ENCODE measurements at regions not wholly inside any gene's neighbourhood (a gene's known extent, or its start where the extent isn't known, plus 50 kb on each side); places are given as distances from the start of the nearest gene placed in this dataset.

GRCh38 chr6:131382631-131383030 is 190.4 kb upstream of the ARG1 start:
- intact Hi-C loops (cut with DNase I): no loop called here
- no peaks in the 10 kb centered on the region for H3K4me1 ChIP-seq
- no peak for TF ChIP-seq CTCF (IDR thresholded peaks at IDR 0.05)
- H3K9me3 ChIP-seq: no peaks in the 10 kb centered on the region
- no peak overlapping the region for H3K4me3 ChIP-seq
- no peak for DNase-seq (ENCODE audit: low spot score in 2 of 2)
- no peaks in the 10 kb centered on the region for H3K36me3 ChIP-seq
- no peak overlapping the region for H3K27ac ChIP-seq
- no peaks in the 10 kb centered on the region for H3K27me3 ChIP-seq

- Histone ChIP-seq H3K27me3 (no peaks in the 10 kb centered on the region), H3K36me3 (no peaks in the 10 kb centered on the region), H3K9me3 (no peaks in the 10 kb centered on the region), H3K27ac (no peak overlapping the region), H3K4me1 (no peaks in the 10 kb centered on the region), H3K4me3 (no peak overlapping the region)
- TF ChIP-seq CTCF (IDR thresholded peaks at IDR 0.05): no peak
- intact Hi-C loops (cut with DNase I): no loop called here
- DNase-seq (ENCODE audit: low spot score in 2 of 2): no peak
These were observed 189.3 kb upstream of the ARG1 start for GRCh38 chr6:131383421-131384411.

- intact Hi-C loops (cut with DNase I): no loop called here
- Histone ChIP-seq H3K4me3 (no peak overlapping the region), H3K9me3 (no peaks in the 10 kb centered on the region), H3K27me3 (no peaks in the 10 kb centered on the region), H3K27ac (no peak overlapping the region), H3K36me3 (no peaks in the 10 kb centered on the region), H3K4me1 (no peaks in the 10 kb centered on the region)
- no peak for TF ChIP-seq CTCF (IDR thresholded peaks at IDR 0.05)
- no peak for DNase-seq (ENCODE audit: low spot score in 2 of 2)
These were observed 185.2 kb upstream of the ARG1 start for GRCh38 chr6:131387562-131388447.

GRCh38 chr6:131390322-131390721 is 182.7 kb upstream of the ARG1 start:
- no peak for TF ChIP-seq CTCF (IDR thresholded peaks at IDR 0.05)
- Histone ChIP-seq H3K27ac (no peak overlapping the region), H3K27me3 (no peaks in the 10 kb centered on the region), H3K36me3 (no peaks in the 10 kb centered on the region), H3K4me1 (no peaks in the 10 kb centered on the region), H3K4me3 (no peak overlapping the region), H3K9me3 (no peaks in the 10 kb centered on the region)
- no peak for DNase-seq (ENCODE audit: low spot score in 2 of 2)
- intact Hi-C loops (cut with DNase I): no loop called here

GRCh38 chr6:131391116-131391515 is 181.9 kb upstream of the ARG1 start:
- intact Hi-C loops (cut with DNase I): no loop called here
- Histone ChIP-seq H3K9me3 (no peaks in the 10 kb centered on the region), H3K4me1 (no peaks in the 10 kb centered on the region), H3K36me3 (no peaks in the 10 kb centered on the region), H3K27ac (no peak overlapping the region), H3K27me3 (no peaks in the 10 kb centered on the region), H3K4me3 (no peak overlapping the region)
- no peak for TF ChIP-seq CTCF (IDR thresholded peaks at IDR 0.05)
- no peak for DNase-seq (ENCODE audit: low spot score in 2 of 2)
